Thoracic aorta (tissue), 2 donors: ENCODE measurements at regions not wholly inside any gene's neighbourhood (a gene's known extent, or its start where the extent isn't known, plus 50 kb on each side); places are given as distances from the start of the nearest gene placed in this dataset.

Experiments
- ATAC-seq: fragments of 150-250 bp; one replicate; pipeline ENCODE4 v1.8.0; 2017; ENCODE audit warnings: low read depth; ENCODE audit not compliant: insufficient number of reproducible peaks, low FRiP score
- DNase-seq: peaks from one replicate; pipeline ENCODE4 v3.0.0-alpha.2; 2020; ENCODE audit warnings: low spot score
- H3K27ac ChIP-seq, 2 donors: fragments of 200-600 bp; sonication (generic); 1 replicate in 1 of 2; 2 replicates in 1 of 2; pipeline ENCODE4 v1.5.1; 2016; ENCODE audit warnings: mild to moderate bottlenecking in 2 of 2, moderate library complexity in 2 of 2
- H3K27me3 ChIP-seq: fragments of 200-600 bp; sonication (generic); replicated peaks from 2 replicates; pipeline ENCODE4 v1.6.0; 2016; ENCODE audit warnings: mild to moderate bottlenecking; ENCODE audit not compliant: insufficient read depth
- H3K36me3 ChIP-seq: fragments of 200-600 bp; sonication (generic); one replicate; pipeline ENCODE4 v1.5.1; 2016
- H3K4me1 ChIP-seq, 2 donors: fragments of 200-600 bp; sonication (generic); 1 replicate in 1 of 2; 2 replicates in 1 of 2; pipeline versions ENCODE4 v1.5.1 to v1.6.0; 2016; ENCODE audit warnings: low read depth in 2 of 2, mild to moderate bottlenecking in 1 of 2; ENCODE audit not compliant: control insufficient read depth in 1 of 2
- H3K4me3 ChIP-seq: fragments of 200-600 bp; sonication (generic); 2 replicates; pipeline ENCODE4 v1.5.1; 2016; ENCODE audit warnings: mild to moderate bottlenecking
- H3K9me3 ChIP-seq: fragments of 200-600 bp; sonication (generic); 2 replicates; pipeline ENCODE4 v1.5.1; 2016
- CTCF ChIP-seq: fragments of 200-600 bp; sonication (generic); IDR thresholded peaks from one replicate; pipeline ENCODE4 v1.5.1; 2019; ENCODE audit warnings: antibody characterized with exemption

GRCh38 chr12:73902260-73902659 is 635.4 kb upstream of the ATXN7L3B start:
- TF ChIP-seq CTCF, result no peak
- Histone ChIP-seq H3K9me3 (no peaks in the 10 kb centered on the region), H3K27ac (no peak overlapping the region), H3K4me3 (no peak overlapping the region), H3K36me3 (no peaks in the 10 kb centered on the region), H3K4me1 (no peaks in the 10 kb centered on the region), H3K27me3 (no peaks in the 10 kb centered on the region)
- no peak for DNase-seq
- no peak for ATAC-seq

- no peaks in the 10 kb centered on the region for H3K9me3 ChIP-seq
- no peaks in the 10 kb centered on the region for H3K36me3 ChIP-seq
- DNase-seq (no peak), ATAC-seq (no peak)
- H3K4me1 ChIP-seq, result no peaks in the 10 kb centered on the region
- no peaks in the 10 kb centered on the region for H3K27me3 ChIP-seq
- H3K27ac ChIP-seq, result no peak overlapping the region
- no peak overlapping the region for H3K4me3 ChIP-seq
- TF ChIP-seq CTCF, result no peak
Measured at GRCh38 chr12:73906757-73907156, 630.9 kb upstream of the ATXN7L3B start.

GRCh38 chr12:73935817-73936216 is 601.8 kb upstream of the ATXN7L3B start:
- no peak for ATAC-seq
- Histone ChIP-seq H3K27me3 (no peaks in the 10 kb centered on the region), H3K27ac (no peak overlapping the region), H3K36me3 (no peaks in the 10 kb centered on the region), H3K4me1 (no peaks in the 10 kb centered on the region), H3K9me3 (no peaks in the 10 kb centered on the region), H3K4me3 (no peak overlapping the region)
- no peak for DNase-seq
- TF ChIP-seq CTCF, result no peak

- Histone ChIP-seq H3K4me3 (no peak overlapping the region), H3K9me3 (no peaks in the 10 kb centered on the region), H3K4me1 (no peaks in the 10 kb centered on the region), H3K27me3 (no peaks in the 10 kb centered on the region), H3K36me3 (no peaks in the 10 kb centered on the region), H3K27ac (no peak overlapping the region)
- ATAC-seq (no peak), DNase-seq (no peak)
- no peak for TF ChIP-seq CTCF
Measured at GRCh38 chr12:73947326-73948026, 590.2 kb upstream of the ATXN7L3B start.

- Histone ChIP-seq H3K4me1 (no peaks in the 10 kb centered on the region), H3K4me3 (no peak overlapping the region), H3K36me3 (no peaks in the 10 kb centered on the region), H3K9me3 (no peaks in the 10 kb centered on the region), H3K27me3 (no peaks in the 10 kb centered on the region), H3K27ac (no peak overlapping the region)
- no peak for TF ChIP-seq CTCF
- ATAC-seq (no peak), DNase-seq (no peak)
Measured at GRCh38 chr12:73950507-73950906, 587.1 kb upstream of the ATXN7L3B start.
